ENCODE measurements at regions not wholly inside any gene's neighbourhood (a gene's known extent, or its start where the extent isn't known, plus 50 kb on each side); places are given as distances from the start of the nearest gene placed in this dataset.

DNA sequence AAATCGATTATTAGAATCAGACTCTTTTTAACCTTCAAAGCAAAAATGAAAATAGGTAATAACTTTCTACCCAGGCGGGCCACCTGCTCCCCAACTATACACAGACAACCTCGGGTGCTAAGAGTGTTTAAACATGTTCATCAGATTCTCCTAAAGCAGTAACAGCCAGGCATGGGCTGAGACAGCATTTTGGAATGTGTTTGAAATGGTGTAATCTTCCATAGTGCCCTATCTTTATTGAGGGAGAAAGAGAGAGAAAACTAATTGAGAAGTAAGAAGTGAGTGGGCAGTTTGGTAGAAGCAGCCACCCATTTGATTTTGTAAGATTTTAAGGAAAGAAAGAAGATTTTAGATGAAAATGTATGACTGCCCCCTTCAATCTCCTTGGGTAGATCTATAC, 196.1 kb upstream of the CTAGE1 start:
- no peak overlapping the region for H3K9ac ChIP-seq (ENCODE audit: insufficient read length)
- TF ChIP-seq FOXP2 (optimal IDR thresholded peaks at IDR 0.05; ENCODE audit: control extremely low read depth, extremely low read length, insufficient read depth) (no peak), POLR2AphosphoS5 (IDR thresholded peaks at IDR 0.05; ENCODE audit: borderline replicate concordance, low read depth, low read length) (no peak), EZH2 (IDR thresholded peaks at IDR 0.05) (no peak)
- no peak overlapping the region for H3K27ac ChIP-seq
- H3K4me3 ChIP-seq = no peak overlapping the region
- no peaks in the 10 kb centered on the region for H3K36me3 ChIP-seq (ENCODE audit: insufficient read depth, low read length)
- DNase-seq (ENCODE audit: low read depth, low spot score) = no peak
- no peaks in the 10 kb centered on the region for H3K9me3 ChIP-seq (ENCODE audit: low read depth, low read length)

DNA sequence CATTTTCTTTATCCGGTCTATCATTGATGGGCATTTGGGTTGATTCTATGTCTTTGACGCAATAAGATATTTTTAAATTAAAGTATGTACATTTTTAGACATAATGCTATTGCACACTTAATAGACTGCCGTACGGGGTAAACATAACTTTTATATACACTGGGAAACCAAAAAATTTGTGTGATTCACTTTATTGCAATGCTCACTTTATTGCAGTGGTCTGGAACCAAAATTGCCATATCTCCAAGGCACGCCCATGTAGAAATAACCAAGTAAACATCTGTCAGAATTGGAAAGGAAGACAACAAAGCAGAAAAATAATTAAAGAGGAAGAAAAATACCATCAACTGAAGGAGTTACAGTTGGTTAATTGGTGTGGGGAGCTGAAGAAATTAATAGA, 205.8 kb upstream of the CTAGE1 start:
- Histone ChIP-seq H3K9me3 (ENCODE audit: low read depth, low read length) (no peaks in the 10 kb centered on the region), H3K4me3 (no peak overlapping the region), H3K27ac (no peak overlapping the region), H3K9ac (ENCODE audit: insufficient read length) (no peak overlapping the region), H3K36me3 (ENCODE audit: insufficient read depth, low read length) (no peaks in the 10 kb centered on the region)
- no peak for DNase-seq (ENCODE audit: low read depth, low spot score)
- TF ChIP-seq EZH2 (IDR thresholded peaks at IDR 0.05) = no peak

DNA sequence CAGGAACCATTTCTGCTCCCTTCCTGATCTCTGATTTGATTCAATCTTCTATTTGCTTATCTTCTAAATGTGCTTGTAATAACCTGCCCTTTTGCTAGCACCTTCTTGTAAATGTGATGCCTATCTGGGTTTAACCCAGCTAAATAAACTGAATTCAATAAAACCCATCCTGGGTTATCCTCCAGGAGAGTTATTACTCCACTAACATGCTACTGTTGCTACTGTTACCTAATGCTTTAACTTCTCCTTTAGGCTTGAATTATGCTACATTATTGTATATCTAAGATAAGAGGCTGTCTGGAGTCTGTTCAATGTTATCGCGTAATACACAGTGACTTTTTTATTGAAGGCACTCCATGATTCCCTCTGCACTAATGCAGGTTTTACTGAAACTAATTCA, 206.5 kb upstream of the CTAGE1 start:
- H3K36me3 ChIP-seq (ENCODE audit: insufficient read depth, low read length) = no peaks in the 10 kb centered on the region
- DNase-seq (ENCODE audit: low read depth, low spot score) = no peak
- TF ChIP-seq FOXP2 (optimal IDR thresholded peaks at IDR 0.05; ENCODE audit: control extremely low read depth, extremely low read length, insufficient read depth) (no peak), EZH2 (IDR thresholded peaks at IDR 0.05) (no peak), POLR2AphosphoS5 (IDR thresholded peaks at IDR 0.05; ENCODE audit: borderline replicate concordance, low read depth, low read length) (no peak)
- no peak overlapping the region for H3K4me3 ChIP-seq
- H3K9ac ChIP-seq (ENCODE audit: insufficient read length) = no peak overlapping the region
- no peaks in the 10 kb centered on the region for H3K9me3 ChIP-seq (ENCODE audit: low read depth, low read length)
- H3K27ac ChIP-seq = no peak overlapping the region

DNA sequence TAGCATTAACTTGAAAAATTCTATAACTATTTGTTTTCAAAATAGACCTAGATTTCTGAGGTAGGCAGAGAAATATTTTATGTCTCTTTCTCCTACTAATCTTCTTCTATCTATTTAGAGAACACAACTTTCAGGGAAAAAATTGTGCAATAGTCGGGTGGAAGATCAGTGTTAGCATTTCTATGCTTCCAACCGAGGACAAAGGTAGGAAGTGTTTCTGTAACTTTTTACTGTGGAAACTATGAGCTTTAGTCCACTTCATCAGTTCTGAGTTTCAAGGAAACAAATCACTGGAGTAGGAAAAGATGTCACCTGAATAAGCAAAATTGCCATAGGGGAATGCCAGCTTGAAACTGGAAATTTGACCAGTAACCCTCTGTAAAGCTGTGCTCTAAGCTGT, 207.7 kb upstream of the CTAGE1 start:
- no peak overlapping the region for H3K27ac ChIP-seq
- no peak overlapping the region for H3K9ac ChIP-seq (ENCODE audit: insufficient read length)
- no peaks in the 10 kb centered on the region for H3K9me3 ChIP-seq (ENCODE audit: low read depth, low read length)
- TF ChIP-seq POLR2AphosphoS5 (IDR thresholded peaks at IDR 0.05; ENCODE audit: borderline replicate concordance, low read depth, low read length) (no peak), FOXP2 (optimal IDR thresholded peaks at IDR 0.05; ENCODE audit: control extremely low read depth, extremely low read length, insufficient read depth) (no peak), EZH2 (IDR thresholded peaks at IDR 0.05) (no peak)
- no peak for DNase-seq (ENCODE audit: low read depth, low spot score)
- H3K36me3 ChIP-seq (ENCODE audit: insufficient read depth, low read length) = no peaks in the 10 kb centered on the region
- no peak overlapping the region for H3K4me3 ChIP-seq

DNA sequence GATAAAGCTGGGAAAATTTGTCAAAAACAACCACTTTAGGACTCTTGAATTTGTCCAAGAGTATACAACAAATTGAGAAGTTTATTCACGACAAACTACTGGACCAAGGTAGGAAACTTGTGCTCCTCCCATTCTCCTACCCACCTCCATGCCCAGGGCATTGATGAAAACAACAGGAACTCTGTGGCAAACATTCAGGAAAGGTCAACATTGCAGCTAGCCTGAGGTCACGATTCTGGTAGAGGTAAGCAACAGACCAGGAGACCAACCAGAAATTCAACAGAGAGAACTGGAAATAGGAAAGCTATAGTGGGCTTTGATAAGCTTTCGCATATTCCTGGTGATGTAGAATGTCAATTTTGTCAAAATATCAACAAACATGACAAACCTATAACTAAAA, 209.1 kb upstream of the CTAGE1 start:
- Histone ChIP-seq H3K9ac (ENCODE audit: insufficient read length) (no peak overlapping the region), H3K4me3 (no peak overlapping the region), H3K36me3 (ENCODE audit: insufficient read depth, low read length) (no peaks in the 10 kb centered on the region), H3K9me3 (ENCODE audit: low read depth, low read length) (no peaks in the 10 kb centered on the region), H3K27ac (no peak overlapping the region)
- TF ChIP-seq POLR2AphosphoS5 (IDR thresholded peaks at IDR 0.05; ENCODE audit: borderline replicate concordance, low read depth, low read length) (no peak), EZH2 (IDR thresholded peaks at IDR 0.05) (no peak), FOXP2 (optimal IDR thresholded peaks at IDR 0.05; ENCODE audit: control extremely low read depth, extremely low read length, insufficient read depth) (no peak)
- DNase-seq (ENCODE audit: low read depth, low spot score) = no peak

DNA sequence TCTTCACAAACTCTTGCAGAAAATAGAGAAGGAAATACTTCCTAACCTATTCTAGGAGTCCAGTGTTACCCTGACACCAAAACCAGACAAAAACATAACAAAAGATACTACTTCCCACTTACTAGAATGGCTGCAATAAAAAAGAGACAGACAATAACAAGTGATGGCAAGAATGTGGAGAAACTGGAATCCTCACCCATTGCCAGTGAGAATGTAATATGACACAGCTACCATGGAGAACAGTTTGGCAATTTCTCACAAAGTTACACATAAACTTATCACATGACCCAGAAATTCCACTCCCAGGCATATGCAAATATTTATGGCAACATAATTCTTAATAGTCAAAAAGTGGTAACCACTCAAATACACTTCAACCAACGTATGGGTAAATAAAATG, 209.8 kb upstream of the CTAGE1 start:
- DNase-seq (ENCODE audit: low read depth, low spot score) = no peak

DNA sequence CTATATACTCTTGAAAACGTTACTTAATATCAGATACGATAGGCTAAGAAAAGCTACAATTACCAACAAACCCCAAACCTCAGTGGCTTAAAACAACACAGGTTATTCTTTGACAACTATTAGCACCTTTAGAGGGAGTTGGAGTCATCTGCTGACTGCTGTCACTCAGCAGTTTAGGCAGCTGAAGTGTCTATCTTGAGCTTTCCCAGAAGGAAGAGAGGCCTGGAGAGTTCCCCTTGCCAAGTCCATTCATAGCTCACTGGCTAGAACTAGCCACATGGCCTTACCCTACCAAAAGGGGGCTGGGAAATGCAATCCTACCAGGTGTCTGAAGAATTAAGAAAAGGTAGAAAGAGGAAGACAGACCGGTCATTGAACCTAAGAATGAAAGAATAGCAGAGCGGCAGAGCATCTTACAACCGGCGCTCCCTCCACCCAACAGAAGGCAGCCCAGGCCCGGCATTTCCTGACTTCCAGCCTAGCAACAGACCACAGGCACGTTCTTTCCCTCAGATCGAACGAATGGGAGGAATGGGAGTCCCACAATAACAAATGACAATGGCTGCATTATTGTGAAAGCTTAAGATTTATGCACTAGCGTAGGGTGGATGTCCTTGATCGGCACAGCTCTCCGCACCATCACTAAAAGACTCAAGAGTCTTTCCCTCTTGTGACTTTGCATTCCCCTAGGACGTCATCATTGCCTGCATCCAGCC, 211.2 kb upstream of the CTAGE1 start:
- Histone ChIP-seq H3K9me3 (ENCODE audit: low read depth, low read length) (no peaks in the 10 kb centered on the region), H3K9ac (ENCODE audit: insufficient read length) (no peak overlapping the region), H3K27ac (no peak overlapping the region), H3K4me3 (no peak overlapping the region), H3K36me3 (ENCODE audit: insufficient read depth, low read length) (no peaks in the 10 kb centered on the region)
- DNase-seq (ENCODE audit: low read depth, low spot score) = no peak
- no peak for TF ChIP-seq FOXP2 (optimal IDR thresholded peaks at IDR 0.05; ENCODE audit: control extremely low read depth, extremely low read length, insufficient read depth)
- TF ChIP-seq EZH2 (IDR thresholded peaks at IDR 0.05) = no peak
- TF ChIP-seq POLR2AphosphoS5 (IDR thresholded peaks at IDR 0.05; ENCODE audit: borderline replicate concordance, low read depth, low read length) = no peak

More for the DNA sequence above, 209.8 kb upstream of the CTAGE1 start:
- no peak for TF ChIP-seq FOXP2 (optimal IDR thresholded peaks at IDR 0.05; ENCODE audit: control extremely low read depth, extremely low read length, insufficient read depth)
- TF ChIP-seq POLR2AphosphoS5 (IDR thresholded peaks at IDR 0.05; ENCODE audit: borderline replicate concordance, low read depth, low read length) = no peak
- no peak for TF ChIP-seq EZH2 (IDR thresholded peaks at IDR 0.05)
- H3K27ac ChIP-seq = no peak overlapping the region
- H3K9me3 ChIP-seq (ENCODE audit: low read depth, low read length) = no peaks in the 10 kb centered on the region
- H3K36me3 ChIP-seq (ENCODE audit: insufficient read depth, low read length) = no peaks in the 10 kb centered on the region
- H3K4me3 ChIP-seq = no peak overlapping the region
- H3K9ac ChIP-seq (ENCODE audit: insufficient read length) = no peak overlapping the region

DNA sequence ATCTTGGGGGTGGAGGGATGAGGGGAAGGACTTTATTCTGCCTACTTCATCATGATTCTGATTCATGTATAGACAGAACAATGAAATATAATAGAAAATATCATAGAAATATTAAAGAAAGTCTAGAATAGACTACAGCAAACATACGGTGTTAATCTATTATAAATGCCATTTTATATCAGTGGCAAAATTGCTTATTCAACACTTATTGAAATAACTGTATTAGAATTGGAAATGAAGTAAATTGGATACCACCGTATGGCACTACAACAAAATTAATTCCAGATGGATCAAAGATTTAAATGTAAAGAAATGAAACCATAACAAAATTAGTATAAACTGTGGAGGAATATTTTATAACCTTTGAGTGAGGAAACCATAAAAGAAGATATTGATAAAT, 213.3 kb upstream of the CTAGE1 start:
- no peak for DNase-seq (ENCODE audit: low read depth, low spot score)
- H3K9ac ChIP-seq (ENCODE audit: insufficient read length) = no peak overlapping the region
- no peak overlapping the region for H3K27ac ChIP-seq
- no peaks in the 10 kb centered on the region for H3K9me3 ChIP-seq (ENCODE audit: low read depth, low read length)
- no peak overlapping the region for H3K4me3 ChIP-seq
- no peaks in the 10 kb centered on the region for H3K36me3 ChIP-seq (ENCODE audit: insufficient read depth, low read length)
- no peak for TF ChIP-seq EZH2 (IDR thresholded peaks at IDR 0.05)
- no peak for TF ChIP-seq FOXP2 (optimal IDR thresholded peaks at IDR 0.05; ENCODE audit: control extremely low read depth, extremely low read length, insufficient read depth)
- no peak for TF ChIP-seq POLR2AphosphoS5 (IDR thresholded peaks at IDR 0.05; ENCODE audit: borderline replicate concordance, low read depth, low read length)

DNA sequence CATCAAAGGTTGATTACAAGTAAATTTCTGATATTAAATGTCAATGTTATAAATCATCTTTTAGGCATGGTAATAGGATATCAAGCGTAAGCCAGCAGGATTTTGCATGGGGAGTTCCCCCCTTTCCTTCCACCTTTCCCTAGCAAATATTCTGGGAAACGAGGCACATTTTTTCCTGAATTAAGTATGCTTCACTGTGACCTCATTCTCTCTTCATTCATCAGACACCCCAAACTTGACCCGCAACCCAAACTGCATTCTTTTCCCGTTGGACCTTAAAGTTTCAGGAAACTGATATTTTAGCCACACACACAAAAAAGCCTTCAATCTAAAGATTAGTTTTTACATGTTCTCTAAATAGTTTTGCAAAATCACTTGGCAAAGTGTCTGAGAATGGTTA, 214.5 kb upstream of the CTAGE1 start:
- Histone ChIP-seq H3K4me3 (no peak overlapping the region), H3K36me3 (ENCODE audit: insufficient read depth, low read length) (no peaks in the 10 kb centered on the region), H3K9ac (ENCODE audit: insufficient read length) (no peak overlapping the region), H3K27ac (no peak overlapping the region), H3K9me3 (ENCODE audit: low read depth, low read length) (no peaks in the 10 kb centered on the region)
- TF ChIP-seq EZH2 (IDR thresholded peaks at IDR 0.05) (no peak), POLR2AphosphoS5 (IDR thresholded peaks at IDR 0.05; ENCODE audit: borderline replicate concordance, low read depth, low read length) (no peak), FOXP2 (optimal IDR thresholded peaks at IDR 0.05; ENCODE audit: control extremely low read depth, extremely low read length, insufficient read depth) (no peak)
- DNase-seq (ENCODE audit: low read depth, low spot score) = no peak
